Spinal cord (tissue), 9 donors: ENCODE measurements at regions not wholly inside any gene's neighbourhood (a gene's known extent, or its start where the extent isn't known, plus 50 kb on each side); places are given as distances from the start of the nearest gene placed in this dataset.

Experiments
- DNase-seq, 6 donors: peaks; one replicate each; pipeline versions ENCODE4 v3.0.0 to v3.0.0-alpha.2; 2013 to 2015; ENCODE audit warnings: low spot score in 6 of 6, low read depth in 4 of 6
- H3K27ac ChIP-seq: one replicate; pipeline ENCODE4 v1.5.1; 2013; ENCODE audit warnings: low read depth, low read length, control low read depth
- H3K27me3 ChIP-seq: one replicate; pipeline ENCODE4 v1.6.1; 2013; ENCODE audit warnings: low read length; ENCODE audit not compliant: control insufficient read depth, insufficient read depth
- H3K36me3 ChIP-seq: one replicate; pipeline ENCODE4 v1.6.1; 2013; ENCODE audit warnings: low read length; ENCODE audit not compliant: control insufficient read depth, insufficient read depth
- H3K4me1 ChIP-seq: one replicate; pipeline ENCODE4 v1.6.1; 2013; ENCODE audit warnings: low read length; ENCODE audit not compliant: control insufficient read depth, insufficient read depth
- H3K4me3 ChIP-seq: one replicate; pipeline ENCODE4 v1.5.1; 2013; ENCODE audit warnings: low read depth, low read length, control low read depth
- H3K9me3 ChIP-seq: one replicate; pipeline ENCODE4 v1.6.1; 2013; ENCODE audit warnings: low read length; ENCODE audit not compliant: control insufficient read depth, insufficient read depth
- WGBS: methylation state at CpG from one replicate; pipeline ENCODE4 v1.1.5; 2013; ENCODE audit warnings: missing lambda C conversion rate; ENCODE audit not compliant: insufficient coverage; 5-methylcytosine and 5-hydroxymethylcytosine counted together
- donor health status: healthy.

DNA sequence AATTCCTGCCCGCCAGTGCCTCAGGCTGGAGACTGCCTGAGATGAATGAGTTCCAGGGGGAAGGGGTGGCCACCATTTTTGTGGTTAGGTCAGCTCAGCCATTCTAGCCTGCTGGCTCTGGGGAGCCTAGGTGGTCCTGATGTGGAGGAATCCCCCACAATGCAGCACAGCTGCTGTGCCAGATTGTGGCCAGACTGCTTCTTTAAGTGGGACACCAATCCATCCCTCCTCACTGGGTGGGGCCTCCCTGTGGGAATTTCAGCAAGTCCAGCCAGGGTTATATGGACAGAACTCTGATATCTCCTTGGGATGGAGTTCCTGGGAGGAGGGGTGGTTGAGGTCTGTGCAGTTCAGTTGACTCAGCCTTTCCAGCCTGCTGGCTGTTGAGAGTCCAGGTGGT, 51.2 kb upstream of the DAP start:
- DNase-seq, result no peak
- WGBS, result no CpG with 5 or more reads among the region's 1 CpG
- no peaks in the 10 kb centered on the region for H3K36me3 ChIP-seq
- H3K4me1 ChIP-seq, result no peaks in the 10 kb centered on the region
- no peaks in the 10 kb centered on the region for H3K9me3 ChIP-seq
- no peak overlapping the region for H3K4me3 ChIP-seq
- H3K27me3 ChIP-seq, result no peaks in the 10 kb centered on the region
- H3K27ac ChIP-seq, result no peak overlapping the region
